Adrenal gland (tissue), 5 donors: ENCODE measurements at regions not wholly inside any gene's neighbourhood (a gene's known extent, or its start where the extent isn't known, plus 50 kb on each side); places are given as distances from the start of the nearest gene placed in this dataset.

ENCODE experiments used
- CTCF ChIP-seq, 6 experiments: fragments of 450-650 bp in 4 of 6; fragments of 200-600 bp in 2 of 6; sonication (generic) in 1 of 6; IDR thresholded peaks; 1 replicate in 5 of 6; 2 replicates in 1 of 6; pipeline versions ENCODE4 v1.5.1 to v1.8.0; 2016 to 2021; ENCODE audit warnings: antibody characterized with exemption in 6 of 6, mild to moderate bottlenecking in 2 of 6, moderate library complexity in 1 of 6
- POLR2A ChIP-seq, 2 donors: fragments of 450-650 bp; IDR thresholded peaks; one replicate each; pipeline ENCODE4 v1.6.1; 2017; ENCODE audit warnings: antibody characterized with exemption in 2 of 2, mild to moderate bottlenecking in 2 of 2, moderate library complexity in 1 of 2
- donor health status: DM: no; HTN: no; CAD: no.

- no peak for TF ChIP-seq CTCF (IDR thresholded peaks at IDR 0.05)
- TF ChIP-seq POLR2A (IDR thresholded peaks at IDR 0.05): no peak
These were observed 297.5 kb upstream of the RGPD4 start for GRCh38 chr2:107529146-107529545.
